Stomach (tissue), 4 donors: ENCODE measurements at regions not wholly inside any gene's neighbourhood (a gene's known extent, or its start where the extent isn't known, plus 50 kb on each side); places are given as distances from the start of the nearest gene placed in this dataset.

Source experiments
- CTCF ChIP-seq, 7 experiments: fragments of 450-650 bp in 4 of 7; fragments of 200-600 bp in 3 of 7; sonication (generic) in 3 of 7; IDR thresholded peaks; one replicate each; pipeline ENCODE4 v1.5.1; 2016 to 2019; ENCODE audit warnings: antibody characterized with exemption in 7 of 7, control low read depth in 2 of 7, mild to moderate bottlenecking in 1 of 7
- POLR2AphosphoS5 ChIP-seq, 3 donors: sonication (generic); formaldehyde crosslinking; IDR thresholded peaks; one replicate each; pipeline ENCODE4 v1.6.1; 2016; ENCODE audit warnings: antibody characterized with exemption in 3 of 3

GRCh38 chr1:232367293-232367692 lies 262.6 kb downstream of the SIPA1L2 start:
- TF ChIP-seq CTCF (IDR thresholded peaks at IDR 0.05) (no peak), POLR2AphosphoS5 (IDR thresholded peaks at IDR 0.05) (no peak)
